CD14-positive monocyte (primary cell): ENCODE measurements at regions not wholly inside any gene's neighbourhood (a gene's known extent, or its start where the extent isn't known, plus 50 kb on each side); places are given as distances from the start of the nearest gene placed in this dataset.

Experiments
- DNase-seq, 3 donors: peaks; one replicate each; pipeline ENCODE4 v3.0.0-alpha.2; 2011 to 2022
- H2AFZ ChIP-seq: 2 replicates; pipeline ENCODE4 v1.6.0; 2012; ENCODE audit warnings: mild to moderate bottlenecking, low read depth, low read length, inconsistent platforms; ENCODE audit not compliant: insufficient read depth, poor library complexity, severe bottlenecking
- H3K27ac ChIP-seq, 2 donors: 1 replicate in 1 of 2; 2 replicates in 1 of 2; pipeline ENCODE4 v1.5.1; 2012 to 2013; ENCODE audit warnings: low read length in 2 of 2, control low read depth in 1 of 2, inconsistent platforms in 1 of 2, low read depth in 1 of 2, mild to moderate bottlenecking in 1 of 2
- H3K27me3 ChIP-seq, 2 donors: one replicate each; pipeline versions ENCODE4 v1.6.0 to v1.6.1; 2011 to 2013; ENCODE audit warnings: low read length in 2 of 2; ENCODE audit not compliant: control insufficient read depth in 2 of 2, insufficient read depth in 2 of 2
- H3K36me3 ChIP-seq, 2 donors: replicated peaks in 1 of 2; 1 replicate in 1 of 2; 2 replicates in 1 of 2; pipeline versions ENCODE4 v1.5.1 to v1.6.1; 2012 to 2013; ENCODE audit warnings: low read length in 2 of 2, control low read depth in 1 of 2, inconsistent platforms in 1 of 2, mild to moderate bottlenecking in 1 of 2; ENCODE audit not compliant: insufficient read depth in 2 of 2, control insufficient read depth in 1 of 2
- H3K4me1 ChIP-seq, 2 donors: 1 replicate in 1 of 2; 2 replicates in 1 of 2; pipeline versions ENCODE4 v1.5.1 to v1.6.1; 2012 to 2013; ENCODE audit warnings: low read length in 2 of 2, control low read depth in 1 of 2, inconsistent platforms in 1 of 2, mild to moderate bottlenecking in 1 of 2, moderate library complexity in 1 of 2; ENCODE audit not compliant: insufficient read depth in 2 of 2, control insufficient read depth in 1 of 2
- H3K4me2 ChIP-seq: replicated peaks from 2 replicates; pipeline ENCODE3; 2012; ENCODE audit warnings: low read length, moderate library complexity, mild to moderate bottlenecking; ENCODE audit not compliant: poor library complexity, severe bottlenecking; ENCODE audit errors: extremely low read depth
- H3K4me3 ChIP-seq, 3 experiments: fragments of 200-600 bp in 1 of 3; sonication (generic) in 1 of 3; replicated peaks in 1 of 3; 1 replicate in 2 of 3; 2 replicates in 1 of 3; pipeline ENCODE4 v1.5.1; 2011 to 2013; ENCODE audit warnings: low read length in 3 of 3, mild to moderate bottlenecking in 3 of 3, control low read depth in 2 of 3, low read depth in 2 of 3, inconsistent platforms in 1 of 3, moderate library complexity in 1 of 3
- H3K79me2 ChIP-seq: 2 replicates; pipeline ENCODE4 v1.6.0; 2012; ENCODE audit warnings: mild to moderate bottlenecking, control low read depth, inconsistent platforms, low read length, moderate library complexity; ENCODE audit not compliant: insufficient read depth
- H3K9ac ChIP-seq: 2 replicates; pipeline ENCODE4 v1.6.0; 2017; ENCODE audit warnings: low read length, mild to moderate bottlenecking; ENCODE audit not compliant: insufficient read depth, poor library complexity, severe bottlenecking
- H3K9me3 ChIP-seq, 2 donors: replicated peaks in 1 of 2; 1 replicate in 1 of 2; 2 replicates in 1 of 2; pipeline versions ENCODE4 v1.5.1 to v1.6.1; 2012 to 2013; ENCODE audit warnings: low read length in 2 of 2, control low read depth in 1 of 2; ENCODE audit not compliant: control insufficient read depth in 1 of 2, insufficient read depth in 1 of 2
- H4K20me1 ChIP-seq: 2 replicates; pipeline ENCODE4 v1.6.0; 2012; ENCODE audit warnings: mild to moderate bottlenecking, low read length, control low read depth, moderate library complexity; ENCODE audit not compliant: insufficient read depth
- H3K27ac Mint-ChIP-seq, 7 donors: one replicate each; pipeline ENCODE4 v1.8.0; 2020; ENCODE audit warnings: mild to moderate bottlenecking in 7 of 7, mixed read lengths in 7 of 7, moderate library complexity in 6 of 7, inconsistent platforms in 2 of 7
- H3K27me3 Mint-ChIP-seq, 3 donors: one replicate each; pipeline ENCODE4 v1.8.0; 2021 to 2022; ENCODE audit warnings: low read depth in 3 of 3, mild to moderate bottlenecking in 3 of 3, mixed read lengths in 3 of 3, moderate library complexity in 3 of 3, inconsistent platforms in 1 of 3
- H3K36me3 Mint-ChIP-seq, 2 donors: one replicate each; pipeline ENCODE4 v1.8.0; 2020; ENCODE audit warnings: mixed read lengths in 2 of 2, inconsistent platforms in 1 of 2, mild to moderate bottlenecking in 1 of 2
- H3K4me1 Mint-ChIP-seq: one replicate; pipeline ENCODE4 v1.8.0; 2020; ENCODE audit warnings: mild to moderate bottlenecking, mixed read lengths
- H3K4me3 Mint-ChIP-seq, 2 donors: one replicate each; pipeline ENCODE4 v1.8.0; 2020; ENCODE audit warnings: mild to moderate bottlenecking in 2 of 2, mixed read lengths in 2 of 2, moderate library complexity in 1 of 2
- H3K9me3 Mint-ChIP-seq, 7 donors: one replicate each; pipeline ENCODE4 v1.8.0; 2020 to 2022; ENCODE audit warnings: mixed read lengths in 7 of 7, mild to moderate bottlenecking in 6 of 7, moderate library complexity in 6 of 7, inconsistent platforms in 2 of 7
- CTCF ChIP-seq: fragments of 200-600 bp; IDR thresholded peaks from one replicate; pipeline ENCODE4 v1.8.0; 2022; ENCODE audit warnings: antibody characterized with exemption, mild to moderate bottlenecking
- WGBS: methylation state at CpG from one replicate; pipeline ENCODE4 v1.1.5; 2013; ENCODE audit warnings: missing lambda C conversion rate; ENCODE audit not compliant: insufficient coverage; 5-methylcytosine and 5-hydroxymethylcytosine counted together
- intact Hi-C, 2 donors: fragments of 100-400 bp; cut with micrococcal nuclease; formaldehyde crosslinking; loops; one replicate each; pipeline versions ENCODE4 v1.15.0 to v1.15.1; 2023

GRCh38 chr3:157624801-157625200 is 121.6 kb upstream of the VEPH1 start:
- no peak overlapping the region for H3K27ac ChIP-seq
- peaks cover 0 to 2% (median 0%) of the 10 kb centered on the region in 7 donors for H3K9me3 Mint-ChIP-seq
- H3K27me3 ChIP-seq, result no peaks in the 10 kb centered on the region
- H3K9me3 ChIP-seq, result no peaks in the 10 kb centered on the region
- DNase-seq, result no peak
- peaks cover 2 to 17% (median 2%) of the 10 kb centered on the region in 3 donors for H3K27me3 Mint-ChIP-seq
- no peaks in the 10 kb centered on the region for H3K4me1 ChIP-seq
- H3K79me2 ChIP-seq, result no peaks in the 10 kb centered on the region
- intact Hi-C loops, result no loop called here
- H3K27ac Mint-ChIP-seq, result no peak overlapping the region
- H3K36me3 Mint-ChIP-seq, result no peaks in the 10 kb centered on the region
- H3K9ac ChIP-seq, result no peak overlapping the region
- H3K4me1 Mint-ChIP-seq, result no peaks in the 10 kb centered on the region
- H2AFZ ChIP-seq, result no peak overlapping the region
- no peak for TF ChIP-seq CTCF
- WGBS, result no CpG with 5 or more reads among the region's 2 CpGs
- H3K4me2 ChIP-seq, result no peak overlapping the region
- no peaks in the 10 kb centered on the region for H3K36me3 ChIP-seq
- H3K4me3 Mint-ChIP-seq, result no peak overlapping the region
- no peak overlapping the region for H3K4me3 ChIP-seq
- H4K20me1 ChIP-seq, result no peaks in the 10 kb centered on the region

- no peak overlapping the region for H2AFZ ChIP-seq
- H3K27me3 ChIP-seq, result no peaks in the 10 kb centered on the region
- Mint-ChIP-seq H3K27ac (no peak overlapping the region), H3K4me3 (no peak overlapping the region), H3K36me3 (no peaks in the 10 kb centered on the region), H3K4me1 (peaks cover 5% of the 10 kb centered on the region), H3K9me3 (peaks cover 0 to 2% (median 0%) of the 10 kb centered on the region in 7 donors), H3K27me3 (peaks cover 2 to 25% (median 2%) of the 10 kb centered on the region in 3 donors)
- H3K36me3 ChIP-seq, result no peaks in the 10 kb centered on the region
- TF ChIP-seq CTCF, result no peak
- WGBS, result 80% methylated on average over 1 of the region's 4 CpGs
- H3K4me1 ChIP-seq, result no peaks in the 10 kb centered on the region
- H3K9ac ChIP-seq, result no peak overlapping the region
- intact Hi-C loops, result loop anchor here in 1 of 2 donors (10.0 kb wide), 1 partner anchor 816 kb away; no protein-coding TSS in a partner anchor
- H3K79me2 ChIP-seq, result no peaks in the 10 kb centered on the region
- H3K27ac ChIP-seq, result no peak overlapping the region
- no peak for DNase-seq
- H3K4me2 ChIP-seq, result no peak overlapping the region
- H4K20me1 ChIP-seq, result no peaks in the 10 kb centered on the region
- no peak overlapping the region for H3K4me3 ChIP-seq
- H3K9me3 ChIP-seq, result no peaks in the 10 kb centered on the region
Observed at GRCh38 chr3:157618886-157619285, 115.7 kb upstream of the VEPH1 start.
